ENCODE measurements at regions not wholly inside any gene's neighbourhood (a gene's known extent, or its start where the extent isn't known, plus 50 kb on each side); places are given as distances from the start of the nearest gene placed in this dataset.

DNA sequence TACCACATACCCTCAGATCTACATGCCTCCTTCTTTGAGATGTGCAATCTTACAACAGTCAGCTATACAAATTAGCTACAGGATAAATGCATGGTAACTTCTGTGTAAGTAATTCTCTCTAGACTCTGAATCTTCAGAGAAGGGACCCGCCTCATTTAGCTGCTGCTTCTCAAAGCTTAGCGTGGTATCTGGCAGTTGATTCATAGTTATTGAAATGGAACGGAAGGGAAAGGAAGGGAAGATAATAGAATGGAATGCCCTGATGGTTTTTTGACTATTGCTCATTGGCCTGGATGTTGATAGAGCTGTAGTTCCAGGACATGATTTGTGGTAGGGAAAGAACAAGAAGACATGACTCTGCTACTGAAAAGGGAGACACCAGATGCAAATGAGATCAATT lies 498.1 kb upstream of the CRIM1 start:
- no peaks in the 10 kb centered on the region for H3K36me3 Mint-ChIP-seq (ENCODE audit: low read depth, unreplicated experiment)
- DNase-seq (ENCODE audit: low spot score), result no peak
- H3K27me3 Mint-ChIP-seq (ENCODE audit: unreplicated experiment), result peaks cover 1% of the 10 kb centered on the region
- no peaks in the 10 kb centered on the region for H3K9me3 Mint-ChIP-seq (ENCODE audit: unreplicated experiment)
- TF ChIP-seq CTCF (IDR thresholded peaks at IDR 0.05; ENCODE audit: unreplicated experiment), result no peak
- H3K4me1 Mint-ChIP-seq (ENCODE audit: unreplicated experiment), result peaks cover 5% of the 10 kb centered on the region
- H3K27ac Mint-ChIP-seq (ENCODE audit: unreplicated experiment), result no peak overlapping the region
- H3K4me3 Mint-ChIP-seq (ENCODE audit: unreplicated experiment), result no peak overlapping the region

GRCh38 chr2:35831385-35831784 lies 524.2 kb upstream of the CRIM1 start:
- no peak for DNase-seq (ENCODE audit: low spot score)
- Mint-ChIP-seq H3K4me3 (ENCODE audit: unreplicated experiment) (no peak overlapping the region), H3K27me3 (ENCODE audit: unreplicated experiment) (no peaks in the 10 kb centered on the region), H3K9me3 (ENCODE audit: unreplicated experiment) (no peaks in the 10 kb centered on the region), H3K4me1 (ENCODE audit: unreplicated experiment) (no peaks in the 10 kb centered on the region), H3K27ac (ENCODE audit: unreplicated experiment) (no peak overlapping the region), H3K36me3 (ENCODE audit: low read depth, unreplicated experiment) (no peaks in the 10 kb centered on the region)
- TF ChIP-seq CTCF (IDR thresholded peaks at IDR 0.05; ENCODE audit: unreplicated experiment), result no peak

DNA sequence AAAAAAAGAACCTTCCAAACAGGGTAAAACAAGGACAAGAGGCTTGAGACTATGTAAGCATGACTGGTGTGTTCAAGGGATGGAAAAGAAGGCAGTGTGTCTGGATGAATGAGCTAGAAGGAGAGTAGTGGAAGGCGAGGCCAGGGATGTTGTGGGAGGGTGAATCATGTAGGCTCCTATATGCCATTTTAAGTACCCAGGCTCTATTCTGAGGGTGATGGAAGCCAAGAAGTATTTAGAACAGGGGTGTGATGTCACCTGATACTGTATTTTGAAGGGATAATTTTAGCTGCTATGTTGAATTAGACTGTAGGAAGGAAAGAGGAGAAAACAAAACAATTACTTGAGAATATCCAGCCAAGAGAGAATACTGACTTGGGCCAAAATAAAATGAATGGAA lies 524.7 kb upstream of the CRIM1 start:
- H3K4me1 Mint-ChIP-seq (ENCODE audit: unreplicated experiment), result no peaks in the 10 kb centered on the region
- no peak for TF ChIP-seq CTCF (IDR thresholded peaks at IDR 0.05; ENCODE audit: unreplicated experiment)
- no peaks in the 10 kb centered on the region for H3K27me3 Mint-ChIP-seq (ENCODE audit: unreplicated experiment)
- no peaks in the 10 kb centered on the region for H3K9me3 Mint-ChIP-seq (ENCODE audit: unreplicated experiment)
- no peaks in the 10 kb centered on the region for H3K36me3 Mint-ChIP-seq (ENCODE audit: low read depth, unreplicated experiment)
- no peak for DNase-seq (ENCODE audit: low spot score)
- no peak overlapping the region for H3K4me3 Mint-ChIP-seq (ENCODE audit: unreplicated experiment)
- no peak overlapping the region for H3K27ac Mint-ChIP-seq (ENCODE audit: unreplicated experiment)

DNA sequence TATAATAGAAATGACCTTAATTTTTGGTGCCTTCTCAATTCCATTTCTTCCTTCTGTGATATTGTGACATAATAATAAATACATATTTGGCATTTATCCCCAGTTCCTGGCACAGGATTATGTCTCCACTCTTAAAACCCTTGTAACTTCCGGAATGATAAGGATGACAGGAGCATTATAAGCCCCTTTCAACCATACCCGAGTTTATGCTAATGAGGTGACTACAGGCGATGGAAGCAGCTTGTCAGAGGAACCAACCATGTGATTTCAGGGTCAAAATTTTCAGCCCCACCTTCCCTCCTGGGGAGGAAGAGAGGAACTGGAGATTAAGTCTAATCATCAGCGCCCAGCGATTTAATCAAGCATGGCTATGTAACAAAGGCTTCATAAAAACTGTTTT lies 528.5 kb upstream of the CRIM1 start:
- DNase-seq (ENCODE audit: low spot score), result no peak
- no peak for TF ChIP-seq CTCF (IDR thresholded peaks at IDR 0.05; ENCODE audit: unreplicated experiment)
- Mint-ChIP-seq H3K4me3 (ENCODE audit: unreplicated experiment) (no peak overlapping the region), H3K27me3 (ENCODE audit: unreplicated experiment) (no peaks in the 10 kb centered on the region), H3K4me1 (ENCODE audit: unreplicated experiment) (no peaks in the 10 kb centered on the region), H3K36me3 (ENCODE audit: low read depth, unreplicated experiment) (no peaks in the 10 kb centered on the region), H3K9me3 (ENCODE audit: unreplicated experiment) (no peaks in the 10 kb centered on the region), H3K27ac (ENCODE audit: unreplicated experiment) (no peak overlapping the region)

GRCh38 chr2:35822716-35823115 lies 532.9 kb upstream of the CRIM1 start:
- Mint-ChIP-seq H3K27ac (ENCODE audit: unreplicated experiment) (no peak overlapping the region), H3K4me1 (ENCODE audit: unreplicated experiment) (no peaks in the 10 kb centered on the region), H3K4me3 (ENCODE audit: unreplicated experiment) (no peak overlapping the region), H3K27me3 (ENCODE audit: unreplicated experiment) (no peaks in the 10 kb centered on the region), H3K36me3 (ENCODE audit: low read depth, unreplicated experiment) (no peaks in the 10 kb centered on the region), H3K9me3 (ENCODE audit: unreplicated experiment) (no peaks in the 10 kb centered on the region)
- TF ChIP-seq CTCF (IDR thresholded peaks at IDR 0.05; ENCODE audit: unreplicated experiment), result no peak
- no peak for DNase-seq (ENCODE audit: low spot score)
